ENCODE measurements at regions not wholly inside any gene's neighbourhood (a gene's known extent, or its start where the extent isn't known, plus 50 kb on each side); places are given as distances from the start of the nearest gene placed in this dataset.

GRCh38 chr5:34524123-34524522, 132.0 kb upstream of the RAI14 start:
- Mint-ChIP-seq H3K4me1 (peaks cover 30% of the 10 kb centered on the region), H3K36me3 (ENCODE audit: low read depth) (no peaks in the 10 kb centered on the region), H3K4me3 (no peak overlapping the region), H3K27ac (no peak overlapping the region), H3K9me3 (no peaks in the 10 kb centered on the region), H3K27me3 (ENCODE audit: insufficient read depth) (no peaks in the 10 kb centered on the region)
- no peaks in the 10 kb centered on the region for H3K36me3 ChIP-seq (ENCODE audit: control insufficient read depth, insufficient read depth, low read length)
- H3K4me1 ChIP-seq (ENCODE audit: control insufficient read depth, insufficient read depth, low read length), result peaks cover 8% of the 10 kb centered on the region
- H3K9me3 ChIP-seq (ENCODE audit: control insufficient read depth, low read length), result no peaks in the 10 kb centered on the region
- H3K27ac ChIP-seq (ENCODE audit: low read depth, low read length), result no peak overlapping the region
- DNase-seq, result no peak
- 96% methylated on average over 1 of the region's 1 CpG; no CpG with 5 or more reads in 1 of the 2 experiments for WGBS, 2 experiments (ENCODE audit: insufficient coverage in 1 of 2, insufficient read length in 1 of 2)
- no peak overlapping the region for H3K4me3 ChIP-seq (ENCODE audit: low read length)
- H3K9ac ChIP-seq (ENCODE audit: extremely low read depth, low read length, poor library complexity, severe bottlenecking), result no peak overlapping the region
- no peaks in the 10 kb centered on the region for H3K27me3 ChIP-seq (ENCODE audit: control insufficient read depth, insufficient read depth, low read length, poor library complexity, severe bottlenecking)
- no peak for TF ChIP-seq CTCF (conservative IDR thresholded peaks at IDR 0.05)

- Histone ChIP-seq H3K27me3 (ENCODE audit: control insufficient read depth, insufficient read depth, low read length, poor library complexity, severe bottlenecking) (no peaks in the 10 kb centered on the region), H3K4me3 (ENCODE audit: low read length) (no peak overlapping the region), H3K27ac (ENCODE audit: low read depth, low read length) (no peak overlapping the region), H3K9me3 (ENCODE audit: control insufficient read depth, low read length) (no peaks in the 10 kb centered on the region), H3K9ac (ENCODE audit: extremely low read depth, low read length, poor library complexity, severe bottlenecking) (no peak overlapping the region), H3K4me1 (ENCODE audit: control insufficient read depth, insufficient read depth, low read length) (peaks cover 8% of the 10 kb centered on the region), H3K36me3 (ENCODE audit: control insufficient read depth, insufficient read depth, low read length) (no peaks in the 10 kb centered on the region)
- Mint-ChIP-seq H3K4me1 (peaks cover 33% of the 10 kb centered on the region), H3K27me3 (ENCODE audit: insufficient read depth) (no peaks in the 10 kb centered on the region), H3K36me3 (ENCODE audit: low read depth) (no peaks in the 10 kb centered on the region), H3K9me3 (no peaks in the 10 kb centered on the region), H3K4me3 (no peak overlapping the region), H3K27ac (no peak overlapping the region)
- WGBS, 2 experiments (ENCODE audit: insufficient coverage in 1 of 2, insufficient read length in 1 of 2), result 90 to 91% methylated on average over 5 to 6 of the region's 6 CpGs
- TF ChIP-seq CTCF (conservative IDR thresholded peaks at IDR 0.05), result no peak
- no peak for DNase-seq
These were observed 130.4 kb upstream of the RAI14 start for GRCh38 chr5:34525761-34526160.

GRCh38 chr5:34526682-34527305, 129.3 kb upstream of the RAI14 start:
- H3K9ac ChIP-seq (ENCODE audit: extremely low read depth, low read length, poor library complexity, severe bottlenecking), result no peak overlapping the region
- no peak for TF ChIP-seq CTCF (conservative IDR thresholded peaks at IDR 0.05)
- no peak overlapping the region for H3K27ac ChIP-seq (ENCODE audit: low read depth, low read length)
- no peak overlapping the region for H3K4me3 ChIP-seq (ENCODE audit: low read length)
- Mint-ChIP-seq H3K4me3 (no peak overlapping the region), H3K9me3 (no peaks in the 10 kb centered on the region), H3K36me3 (ENCODE audit: low read depth) (no peaks in the 10 kb centered on the region), H3K27ac (no peak overlapping the region), H3K4me1 (peaks cover 31% of the 10 kb centered on the region), H3K27me3 (ENCODE audit: insufficient read depth) (no peaks in the 10 kb centered on the region)
- no peaks in the 10 kb centered on the region for H3K9me3 ChIP-seq (ENCODE audit: control insufficient read depth, low read length)
- peaks cover 8% of the 10 kb centered on the region for H3K4me1 ChIP-seq (ENCODE audit: control insufficient read depth, insufficient read depth, low read length)
- no peak for DNase-seq
- 92 to 95% methylated on average over 3 of the region's 3 CpGs for WGBS, 2 experiments (ENCODE audit: insufficient coverage in 1 of 2, insufficient read length in 1 of 2)
- H3K36me3 ChIP-seq (ENCODE audit: control insufficient read depth, insufficient read depth, low read length), result no peaks in the 10 kb centered on the region
- no peaks in the 10 kb centered on the region for H3K27me3 ChIP-seq (ENCODE audit: control insufficient read depth, insufficient read depth, low read length, poor library complexity, severe bottlenecking)

Data from endodermal cell (in vitro differentiated cells).